ENCODE measurements at regions not wholly inside any gene's neighbourhood (a gene's known extent, or its start where the extent isn't known, plus 50 kb on each side); places are given as distances from the start of the nearest gene placed in this dataset.

- no peak for DNase-seq (ENCODE audit: low spot score in 2 of 2)
- no peak for FAIRE-seq
Measured at GRCh38 chr18:75358928-75359327, 68.6 kb downstream of the SMIM21 start.

- DNase-seq (ENCODE audit: low spot score in 2 of 2) = no peak
- FAIRE-seq = no peak
Measured at GRCh38 chr18:75353357-75353756, 74.1 kb downstream of the SMIM21 start.

- FAIRE-seq = no peak
- no peak for DNase-seq (ENCODE audit: low spot score in 2 of 2)
Measured at GRCh38 chr18:75351409-75351808, 76.1 kb downstream of the SMIM21 start.

- no peak for DNase-seq (ENCODE audit: low spot score in 2 of 2)
- FAIRE-seq = no peak
Measured at GRCh38 chr18:75350857-75351256, 76.6 kb downstream of the SMIM21 start.

- no peak for FAIRE-seq
- DNase-seq (ENCODE audit: low spot score in 2 of 2) = no peak
Measured at GRCh38 chr18:75350512-75350839, 77.0 kb downstream of the SMIM21 start.

- FAIRE-seq = no peak
- no peak for DNase-seq (ENCODE audit: low spot score in 2 of 2)
Measured at GRCh38 chr18:75349668-75350511, 77.6 kb downstream of the SMIM21 start.

GRCh38 chr18:75346671-75347070 lies 80.8 kb downstream of the SMIM21 start:
- FAIRE-seq (no peak), DNase-seq (ENCODE audit: low spot score in 2 of 2) (no peak)

- DNase-seq (ENCODE audit: low spot score in 2 of 2) = no peak
- no peak for FAIRE-seq
Measured at GRCh38 chr18:75344615-75345014, 82.9 kb downstream of the SMIM21 start.

GRCh38 chr18:75344161-75344560 lies 83.3 kb downstream of the SMIM21 start:
- no peak for DNase-seq (ENCODE audit: low spot score in 2 of 2)
- no peak for FAIRE-seq

GRCh38 chr18:75343389-75343788 lies 84.1 kb downstream of the SMIM21 start:
- DNase-seq (ENCODE audit: low spot score in 2 of 2) = no peak
- no peak for FAIRE-seq

- DNase-seq (ENCODE audit: low spot score in 2 of 2) (no peak), FAIRE-seq (no peak)
Measured at GRCh38 chr18:75341897-75342296, 85.6 kb downstream of the SMIM21 start.

GRCh38 chr18:75341267-75341666 lies 86.2 kb downstream of the SMIM21 start:
- DNase-seq (ENCODE audit: low spot score in 2 of 2) (peak in 1 of 2 donors; percentile 20), FAIRE-seq (no peak)

GRCh38 chr18:75339936-75340605 lies 87.4 kb downstream of the SMIM21 start:
- FAIRE-seq (no peak), DNase-seq (ENCODE audit: low spot score in 2 of 2) (no peak)

All from frontal cortex (tissue), 3 donors.